ENCODE measurements at regions not wholly inside any gene's neighbourhood (a gene's known extent, or its start where the extent isn't known, plus 50 kb on each side); places are given as distances from the start of the nearest gene placed in this dataset.

DNA sequence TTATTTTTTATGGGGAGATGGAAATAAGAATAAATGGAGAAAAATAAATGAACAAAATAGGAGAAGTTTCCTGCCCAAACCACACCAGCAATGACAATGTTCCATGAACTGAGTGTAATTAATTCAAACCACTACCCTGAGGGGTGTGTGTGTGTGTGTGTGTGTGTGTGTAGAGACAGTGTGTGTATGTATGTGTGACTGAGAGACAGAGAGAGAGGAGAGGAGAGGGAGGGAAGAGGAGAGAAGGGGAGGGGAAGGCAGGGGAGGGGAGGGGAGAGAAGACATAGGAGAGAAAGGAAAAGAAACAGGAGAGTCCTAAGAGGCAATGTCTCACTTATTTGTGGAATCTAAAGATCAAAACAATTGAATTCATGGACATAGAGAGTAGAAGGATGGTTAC is 65.0 kb upstream of the POU2AF1 start:
- no peaks in the 10 kb centered on the region for H3K36me3 Mint-ChIP-seq
- H3K27me3 ChIP-seq (ENCODE audit: control insufficient read depth in 2 of 2, insufficient read depth in 2 of 2, low read length in 2 of 2) = no peaks in the 10 kb centered on the region
- H3K4me1 Mint-ChIP-seq = peaks cover 15 to 33% (median 17%) of the 10 kb centered on the region in 7 donors
- H3K27ac ChIP-seq (ENCODE audit: low read depth, low read length) = no peak overlapping the region
- DNase-seq = no peak
- H3K4me3 Mint-ChIP-seq = no peak overlapping the region
- intact Hi-C loops (cut with micrococcal nuclease) = no loop called here
- ChIA-PET POLR2A (no interaction called here), CTCF (no interaction called here)
- no peaks in the 10 kb centered on the region for H3K9me3 ChIP-seq (ENCODE audit: control insufficient read depth in 2 of 3, low read length in 3 of 3)
- H3K27me3 Mint-ChIP-seq = peaks cover 0 to 9% (median 0%) of the 10 kb centered on the region in 5 donors
- H3K9me3 Mint-ChIP-seq = peaks cover 0 to 5% (median 0%) of the 10 kb centered on the region in 11 donors
- peak overlapping the region in 2 of 9 donors; percentile 49 to 70 for H3K27ac Mint-ChIP-seq
- no peak for ATAC-seq
- H3K36me3 ChIP-seq (ENCODE audit: control insufficient read depth in 2 of 3, insufficient read depth in 3 of 3, low read length in 3 of 3) = no peaks in the 10 kb centered on the region
- no peak overlapping the region for H3K4me3 ChIP-seq (ENCODE audit: low read length)
- H3K4me1 ChIP-seq (ENCODE audit: control insufficient read depth in 2 of 2, insufficient read depth in 2 of 2, low read length in 2 of 2) = peaks cover 7 to 13% of the 10 kb centered on the region in 2 donors

DNA sequence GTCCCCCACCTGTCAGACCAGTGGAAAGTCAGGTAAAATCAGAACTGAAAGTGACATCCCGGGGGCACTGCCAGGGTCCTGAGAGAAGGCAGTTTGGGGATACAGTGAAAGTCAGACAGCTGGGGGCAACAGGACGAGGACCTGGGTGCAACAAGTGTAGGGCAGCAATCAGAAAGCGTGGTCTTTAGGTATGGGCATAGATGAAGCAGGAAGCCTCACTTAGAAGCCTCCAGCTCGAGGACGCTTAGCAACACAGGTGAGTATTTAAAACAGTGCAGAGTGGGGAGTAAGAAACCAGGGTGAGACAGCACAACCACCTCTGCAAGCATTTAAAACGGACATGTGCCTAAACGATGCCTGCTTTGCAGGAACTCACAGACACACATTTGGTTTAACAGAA is 64.6 kb upstream of the POU2AF1 start:
- H3K27ac Mint-ChIP-seq = peak overlapping the region in 1 of 9 donors; percentile 70
- H3K36me3 Mint-ChIP-seq = no peaks in the 10 kb centered on the region
- H3K9me3 ChIP-seq (ENCODE audit: control insufficient read depth in 2 of 3, low read length in 3 of 3) = no peaks in the 10 kb centered on the region
- peaks cover 0 to 9% (median 0%) of the 10 kb centered on the region in 5 donors for H3K27me3 Mint-ChIP-seq
- POLR2A ChIA-PET = no interaction called here
- peaks cover 15 to 33% (median 17%) of the 10 kb centered on the region in 7 donors for H3K4me1 Mint-ChIP-seq
- intact Hi-C loops (cut with micrococcal nuclease) = no loop called here
- no peak overlapping the region for H3K4me3 Mint-ChIP-seq
- no peak for DNase-seq
- no peak overlapping the region for H3K27ac ChIP-seq (ENCODE audit: low read depth, low read length)
- H3K27me3 ChIP-seq (ENCODE audit: control insufficient read depth in 2 of 2, insufficient read depth in 2 of 2, low read length in 2 of 2) = no peaks in the 10 kb centered on the region
- CTCF ChIA-PET = interaction anchor here (0.6 kb wide), 1 partner anchor 1244 kb away, joined by 3 read pairs; no protein-coding TSS in a partner anchor
- H3K4me1 ChIP-seq (ENCODE audit: control insufficient read depth in 2 of 2, insufficient read depth in 2 of 2, low read length in 2 of 2) = peaks cover 7 to 13% of the 10 kb centered on the region in 2 donors
- ATAC-seq = no peak
- H3K4me3 ChIP-seq (ENCODE audit: low read length) = no peak overlapping the region
- H3K36me3 ChIP-seq (ENCODE audit: control insufficient read depth in 2 of 3, insufficient read depth in 3 of 3, low read length in 3 of 3) = no peaks in the 10 kb centered on the region
- H3K9me3 Mint-ChIP-seq = peaks cover 0 to 5% (median 0%) of the 10 kb centered on the region in 11 donors

DNA sequence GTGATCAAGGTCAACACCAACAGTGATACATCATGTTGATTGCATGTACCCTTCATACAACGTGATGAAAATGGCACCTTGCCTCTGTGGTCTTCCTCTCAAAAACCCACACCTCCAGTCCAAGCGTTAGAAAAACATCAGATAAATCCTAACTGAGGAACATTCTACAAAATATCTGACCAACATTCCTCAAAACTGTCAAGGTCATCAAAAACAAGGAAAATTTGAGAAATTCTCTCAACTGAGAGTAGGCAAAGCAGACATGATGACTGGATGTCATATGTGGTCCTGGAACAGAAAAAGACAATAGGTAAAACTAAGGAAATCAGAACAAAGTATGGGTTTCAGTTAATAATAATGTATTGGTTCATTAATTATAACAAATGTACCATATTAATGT is 64.0 kb upstream of the POU2AF1 start:
- Histone ChIP-seq H3K36me3 (ENCODE audit: control insufficient read depth in 2 of 3, insufficient read depth in 3 of 3, low read length in 3 of 3) (no peaks in the 10 kb centered on the region), H3K4me1 (ENCODE audit: control insufficient read depth in 2 of 2, insufficient read depth in 2 of 2, low read length in 2 of 2) (peaks cover 7 to 13% of the 10 kb centered on the region in 2 donors), H3K27me3 (ENCODE audit: control insufficient read depth in 2 of 2, insufficient read depth in 2 of 2, low read length in 2 of 2) (no peaks in the 10 kb centered on the region), H3K4me3 (ENCODE audit: low read length) (no peak overlapping the region), H3K9me3 (ENCODE audit: control insufficient read depth in 2 of 3, low read length in 3 of 3) (no peaks in the 10 kb centered on the region), H3K27ac (ENCODE audit: low read depth, low read length) (no peak overlapping the region)
- ATAC-seq (no peak), DNase-seq (no peak)
- Mint-ChIP-seq H3K4me1 (peaks cover 15 to 33% (median 21%) of the 10 kb centered on the region in 7 donors), H3K36me3 (no peaks in the 10 kb centered on the region), H3K27me3 (peaks cover 0 to 9% (median 0%) of the 10 kb centered on the region in 5 donors), H3K4me3 (no peak overlapping the region), H3K27ac (no peak overlapping the region), H3K9me3 (peaks cover 0 to 5% (median 0%) of the 10 kb centered on the region in 11 donors)
- intact Hi-C loops (cut with micrococcal nuclease) = no loop called here
- ChIA-PET CTCF (interaction anchor here (0.6 kb wide), 1 partner anchor 1243 kb away, joined by 3 read pairs; no protein-coding TSS in a partner anchor), POLR2A (no interaction called here)

DNA sequence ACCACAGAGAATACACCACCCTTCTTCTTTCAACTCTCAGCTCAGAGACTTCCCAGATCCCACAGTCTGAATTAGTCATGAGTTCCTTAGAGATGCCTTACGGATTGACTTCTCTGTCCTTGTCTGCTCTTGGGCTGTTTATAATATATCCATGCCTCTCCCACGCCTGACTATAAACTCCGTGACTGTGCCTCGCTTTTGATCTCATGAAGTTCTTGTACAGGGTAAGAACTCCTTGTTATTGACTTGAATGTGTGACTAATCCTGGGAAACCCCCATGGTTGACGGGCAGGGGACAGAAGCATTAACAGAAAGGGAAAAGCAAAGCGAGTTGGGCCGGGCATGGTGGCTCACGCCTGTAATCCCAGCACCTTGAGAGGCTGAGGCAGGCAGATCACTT is 62.4 kb upstream of the POU2AF1 start:
- POLR2A ChIA-PET = no interaction called here
- peaks cover 13 to 16% of the 10 kb centered on the region in 2 donors for H3K4me1 ChIP-seq (ENCODE audit: control insufficient read depth in 2 of 2, insufficient read depth in 2 of 2, low read length in 2 of 2)
- Mint-ChIP-seq H3K4me1 (peaks cover 8 to 35% (median 25%) of the 10 kb centered on the region in 7 donors), H3K27ac (no peak overlapping the region), H3K4me3 (no peak overlapping the region), H3K27me3 (peaks cover 0 to 8% (median 0%) of the 10 kb centered on the region in 5 donors), H3K36me3 (no peaks in the 10 kb centered on the region), H3K9me3 (peaks cover 0 to 2% (median 0%) of the 10 kb centered on the region in 11 donors)
- no peaks in the 10 kb centered on the region for H3K36me3 ChIP-seq (ENCODE audit: control insufficient read depth in 2 of 3, insufficient read depth in 3 of 3, low read length in 3 of 3)
- no peak for DNase-seq
- no peaks in the 10 kb centered on the region for H3K9me3 ChIP-seq (ENCODE audit: control insufficient read depth in 2 of 3, low read length in 3 of 3)
- no peak for ATAC-seq
- CTCF ChIA-PET = no interaction called here
- intact Hi-C loops (cut with micrococcal nuclease) = no loop called here
- H3K27me3 ChIP-seq (ENCODE audit: control insufficient read depth in 2 of 2, insufficient read depth in 2 of 2, low read length in 2 of 2) = no peaks in the 10 kb centered on the region
- H3K27ac ChIP-seq (ENCODE audit: low read depth, low read length) = no peak overlapping the region
- H3K4me3 ChIP-seq (ENCODE audit: low read length) = no peak overlapping the region

DNA sequence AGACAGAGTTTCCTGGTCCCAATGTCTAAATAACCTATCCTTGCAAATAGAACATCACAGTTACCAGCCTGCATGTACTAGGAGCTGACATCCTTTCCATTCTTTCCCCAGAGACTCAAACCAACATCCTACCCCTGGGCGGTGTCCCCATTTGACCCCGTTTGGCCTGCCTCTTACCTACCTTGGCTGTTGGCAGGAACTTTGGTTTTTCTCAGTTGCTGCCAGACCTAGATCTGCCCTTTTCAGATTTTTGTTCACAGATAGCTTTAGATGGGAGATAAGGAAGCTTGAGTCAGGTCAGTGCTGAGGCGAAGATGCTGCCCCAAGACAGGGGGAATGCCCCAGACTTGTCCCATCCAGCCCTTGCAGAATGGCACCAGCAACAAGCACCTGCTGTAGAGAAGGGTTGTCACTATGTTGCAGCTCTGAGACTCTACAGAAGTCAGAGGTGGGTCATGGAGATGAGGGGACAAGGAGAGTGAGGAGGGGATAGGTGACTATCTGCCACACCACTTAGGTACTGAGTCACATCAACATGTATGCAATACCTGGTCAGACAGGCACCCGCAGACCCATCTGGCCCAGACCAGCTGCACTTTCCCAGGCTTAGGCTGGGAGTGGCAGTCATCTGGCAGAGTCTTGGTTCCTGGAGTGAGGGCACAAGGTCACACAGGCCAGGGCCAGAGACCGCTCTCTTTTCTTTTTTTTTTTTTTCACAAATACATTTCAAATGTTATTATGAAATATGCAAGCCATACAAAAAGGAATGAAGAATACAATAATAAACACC is 61.5 kb upstream of the POU2AF1 start:
- Mint-ChIP-seq H3K27ac (no peak overlapping the region), H3K4me3 (no peak overlapping the region), H3K36me3 (no peaks in the 10 kb centered on the region), H3K27me3 (peaks cover 0 to 8% (median 0%) of the 10 kb centered on the region in 5 donors), H3K4me1 (peaks cover under 1 to 26% (median 17%) of the 10 kb centered on the region in 7 donors), H3K9me3 (no peaks in the 10 kb centered on the region)
- Histone ChIP-seq H3K36me3 (ENCODE audit: control insufficient read depth in 2 of 3, insufficient read depth in 3 of 3, low read length in 3 of 3) (no peaks in the 10 kb centered on the region), H3K27me3 (ENCODE audit: control insufficient read depth in 2 of 2, insufficient read depth in 2 of 2, low read length in 2 of 2) (no peaks in the 10 kb centered on the region), H3K4me3 (ENCODE audit: low read length) (no peak overlapping the region), H3K9me3 (ENCODE audit: control insufficient read depth in 2 of 3, low read length in 3 of 3) (no peaks in the 10 kb centered on the region), H3K4me1 (ENCODE audit: control insufficient read depth in 2 of 2, insufficient read depth in 2 of 2, low read length in 2 of 2) (peaks cover 6 to 8% of the 10 kb centered on the region in 2 donors), H3K27ac (ENCODE audit: low read depth, low read length) (no peak overlapping the region)
- ATAC-seq (no peak), DNase-seq (no peak)
- ChIA-PET CTCF (no interaction called here), POLR2A (no interaction called here)
- intact Hi-C loops (cut with micrococcal nuclease) = no loop called here

DNA sequence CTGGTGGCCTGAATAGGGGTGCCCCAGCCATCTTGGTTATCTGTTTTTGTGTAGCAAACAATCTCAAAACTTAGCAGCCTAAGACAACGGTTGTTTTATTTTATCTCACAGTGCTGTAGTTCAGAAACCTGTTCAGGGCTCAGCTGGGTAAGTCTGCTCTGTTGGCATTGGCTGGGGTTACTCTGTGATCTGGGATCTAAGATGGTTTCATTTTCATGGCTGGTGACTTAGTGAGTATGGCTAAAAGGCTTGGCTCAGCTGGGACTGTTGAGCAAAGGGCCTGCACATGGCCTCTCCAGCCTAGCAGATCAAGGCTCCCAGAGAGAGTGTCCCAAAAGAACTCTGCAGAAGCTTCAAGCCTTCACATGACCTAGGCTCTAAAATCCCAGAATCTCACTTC is 60.8 kb upstream of the POU2AF1 start:
- H3K4me3 ChIP-seq (ENCODE audit: low read length) = no peak overlapping the region
- no peak overlapping the region for H3K27ac ChIP-seq (ENCODE audit: low read depth, low read length)
- Mint-ChIP-seq H3K36me3 (no peaks in the 10 kb centered on the region), H3K27me3 (peaks cover 0 to 8% (median 0%) of the 10 kb centered on the region in 5 donors), H3K27ac (no peak overlapping the region), H3K4me1 (peaks cover 0 to 25% (median 16%) of the 10 kb centered on the region in 7 donors), H3K4me3 (no peak overlapping the region), H3K9me3 (no peaks in the 10 kb centered on the region)
- POLR2A ChIA-PET = no interaction called here
- no peaks in the 10 kb centered on the region for H3K36me3 ChIP-seq (ENCODE audit: control insufficient read depth in 2 of 3, insufficient read depth in 3 of 3, low read length in 3 of 3)
- CTCF ChIA-PET = interaction anchor here (1.0 kb wide), 1 partner anchor 16 kb away, joined by 3 read pairs; no protein-coding TSS in a partner anchor
- ATAC-seq (no peak), DNase-seq (no peak)
- intact Hi-C loops (cut with micrococcal nuclease) = no loop called here
- no peaks in the 10 kb centered on the region for H3K9me3 ChIP-seq (ENCODE audit: control insufficient read depth in 2 of 3, low read length in 3 of 3)
- H3K27me3 ChIP-seq (ENCODE audit: control insufficient read depth in 2 of 2, insufficient read depth in 2 of 2, low read length in 2 of 2) = no peaks in the 10 kb centered on the region
- peaks cover 5 to 6% of the 10 kb centered on the region in 2 donors for H3K4me1 ChIP-seq (ENCODE audit: control insufficient read depth in 2 of 2, insufficient read depth in 2 of 2, low read length in 2 of 2)
